ENCODE measurements at regions not wholly inside any gene's neighbourhood (a gene's known extent, or its start where the extent isn't known, plus 50 kb on each side); places are given as distances from the start of the nearest gene placed in this dataset.

DNA sequence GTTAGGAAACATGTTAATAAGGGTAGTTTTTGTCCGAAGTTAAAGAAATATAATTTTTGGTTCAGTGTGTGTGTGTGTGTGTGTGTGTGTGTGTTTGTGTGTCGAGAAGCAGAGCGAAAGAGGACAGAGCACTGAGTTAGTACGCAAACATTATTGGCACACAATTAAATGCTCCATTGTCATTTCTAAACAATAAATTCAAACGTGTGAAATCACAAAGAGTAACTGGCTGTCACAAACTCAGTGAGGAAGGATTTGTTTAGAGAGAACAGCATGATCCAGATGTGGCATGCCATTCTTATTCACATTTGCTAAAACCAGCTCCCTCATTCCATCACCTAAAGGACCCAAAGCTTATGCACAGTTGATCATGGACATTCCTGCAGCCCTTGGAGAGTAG lies 970.8 kb downstream of the DTWD2 start:
- DNase-seq: no peak

DNA sequence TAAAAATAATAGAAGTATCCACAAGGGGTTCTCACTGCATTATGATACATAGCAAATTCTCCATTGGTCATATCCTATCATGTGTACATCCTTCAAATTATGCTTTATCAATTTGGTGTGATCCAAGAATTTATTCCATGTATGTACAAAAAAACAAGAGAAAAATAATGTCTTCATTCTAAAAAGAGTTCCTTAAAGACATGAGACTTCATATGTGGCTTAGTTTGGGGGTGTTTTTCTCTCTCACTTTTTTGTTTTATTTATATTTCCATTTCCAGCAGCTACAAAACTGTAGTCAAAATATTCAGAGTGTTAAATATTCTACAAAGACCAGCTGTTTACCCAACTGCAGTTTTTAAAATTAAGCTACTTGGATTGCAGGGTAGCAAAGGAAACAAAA lies 972.0 kb downstream of the DTWD2 start:
- no peak for DNase-seq

DNA sequence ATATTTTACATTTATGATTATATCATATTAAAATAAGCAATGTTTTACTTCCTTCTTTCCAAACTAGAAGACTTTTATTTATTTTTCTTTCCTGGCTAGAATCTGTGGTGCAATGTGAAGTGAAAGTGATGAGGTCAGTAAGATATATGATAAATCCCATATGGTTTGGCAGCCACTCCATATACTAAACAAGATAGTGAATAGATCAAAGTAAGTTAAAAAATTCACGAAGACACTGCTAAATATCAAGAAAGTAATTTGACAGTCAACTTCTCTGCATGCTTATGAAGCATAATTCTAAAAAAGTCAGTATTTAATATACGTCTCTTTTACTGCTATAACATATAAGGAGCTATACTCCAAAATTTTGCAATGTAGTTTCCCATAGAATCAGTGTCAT lies 972.8 kb downstream of the DTWD2 start:
- no peak for DNase-seq

DNA sequence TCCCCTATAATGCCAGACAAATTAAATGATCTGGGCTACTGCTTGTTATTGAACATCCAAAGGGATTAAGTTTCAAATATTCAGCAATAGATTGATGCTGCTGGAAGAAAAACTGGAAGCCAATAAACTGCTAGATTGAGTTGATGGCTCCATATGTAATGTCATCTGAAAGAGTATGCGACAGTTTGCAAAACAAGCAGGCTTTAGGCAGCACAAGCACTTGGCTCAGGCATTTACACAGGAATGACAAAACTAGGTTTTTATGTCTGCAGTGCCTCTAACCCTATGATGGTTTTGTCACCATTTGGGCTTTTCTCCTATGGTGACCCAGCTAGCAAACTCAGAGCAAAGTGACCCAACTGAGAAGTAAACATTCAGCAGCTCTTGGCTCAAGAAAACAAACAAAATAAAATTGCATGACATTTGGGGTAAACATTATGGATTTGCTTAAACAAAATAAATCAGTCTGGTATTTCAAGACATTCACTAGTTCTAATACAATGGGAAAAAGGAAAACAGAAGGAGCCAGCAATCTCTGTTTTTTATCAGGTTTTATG lies 978.5 kb downstream of the DTWD2 start:
- no peak for DNase-seq

DNA sequence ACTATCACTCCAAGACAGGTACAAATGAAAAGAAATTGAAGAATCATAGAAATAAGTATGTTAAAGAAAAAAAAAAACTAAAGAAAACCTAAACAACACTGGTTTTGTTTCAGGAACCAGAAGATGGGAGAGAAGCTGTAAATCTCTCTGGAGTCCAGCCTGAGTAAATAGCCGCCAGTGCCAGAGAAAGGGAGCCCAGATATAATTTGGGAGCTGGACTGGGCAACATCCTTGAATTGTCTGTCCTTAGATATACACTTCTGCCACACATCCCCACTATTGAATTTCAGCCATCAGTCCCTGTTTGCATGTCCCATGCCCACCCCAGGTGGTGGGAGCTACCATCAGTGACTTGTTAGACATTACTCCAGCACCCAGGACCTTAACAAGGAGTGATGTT lies 979.6 kb downstream of the DTWD2 start:
- DNase-seq: no peak

DNA sequence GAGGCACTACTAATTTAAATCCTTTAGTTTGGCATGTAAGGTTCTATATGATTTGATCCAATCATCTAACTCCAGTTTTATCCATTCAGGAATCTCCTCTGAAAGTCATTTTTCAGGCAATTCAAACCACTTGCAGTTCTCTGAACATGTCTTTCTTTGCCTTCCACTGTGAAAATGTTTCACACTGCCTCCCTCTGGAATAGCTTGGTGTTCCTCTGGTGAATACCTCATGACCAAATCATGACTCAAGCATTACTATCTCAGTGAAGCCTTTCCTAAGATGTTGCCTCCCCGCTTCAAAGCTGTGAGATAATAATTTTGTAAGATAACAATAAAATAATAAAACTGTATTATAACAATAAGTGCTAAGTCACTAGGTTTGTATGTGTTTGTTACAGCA lies 981.1 kb downstream of the DTWD2 start:
- no peak for DNase-seq

DNA sequence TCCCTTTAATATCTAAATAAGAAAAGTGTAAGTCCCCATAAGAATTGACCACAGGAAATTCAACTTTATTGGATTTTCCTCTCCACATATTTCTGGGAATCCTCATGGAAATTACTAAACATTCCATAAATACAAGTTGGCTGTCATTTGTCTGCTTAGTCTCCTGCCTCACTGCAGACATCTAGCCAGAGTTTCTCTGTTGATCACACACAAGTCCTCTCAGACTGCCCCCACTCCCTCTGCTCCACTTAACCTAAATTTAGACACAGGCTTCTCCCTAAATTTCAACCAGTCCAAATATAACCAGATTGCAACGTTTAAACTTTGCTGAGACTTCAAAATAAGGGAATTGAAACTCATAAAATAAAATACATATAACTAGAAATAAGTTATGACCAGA lies 982.1 kb downstream of the DTWD2 start:
- DNase-seq: no peak

DNA sequence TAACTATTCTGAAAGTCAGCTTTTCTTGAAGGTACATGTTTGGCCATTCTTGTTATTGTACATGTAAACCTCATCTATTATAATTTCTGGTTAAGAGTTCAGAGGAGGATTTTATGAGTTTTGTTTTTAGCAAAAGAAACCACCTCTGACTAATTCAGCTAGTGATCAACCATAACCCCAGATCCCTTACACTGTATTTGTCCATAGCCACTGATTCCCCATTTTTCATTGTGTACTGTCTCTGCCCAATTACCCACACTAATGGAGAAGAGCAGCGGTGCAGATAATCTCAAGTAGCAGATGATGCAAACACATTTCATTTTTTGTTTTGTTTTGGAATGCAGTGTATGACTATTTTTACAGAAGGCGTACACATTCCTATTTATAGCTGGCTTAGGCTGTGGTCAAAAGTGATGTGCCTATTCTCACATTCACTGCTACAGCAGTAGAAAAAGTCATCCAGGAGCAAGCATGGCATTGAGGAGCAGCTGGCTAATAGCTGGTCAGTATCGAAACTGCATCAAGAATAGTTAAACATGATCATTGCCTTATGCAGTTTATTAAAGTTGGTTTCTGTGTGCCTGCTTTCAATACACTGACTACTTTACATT lies 988.3 kb downstream of the DTWD2 start:
- DNase-seq: no peak

DNA sequence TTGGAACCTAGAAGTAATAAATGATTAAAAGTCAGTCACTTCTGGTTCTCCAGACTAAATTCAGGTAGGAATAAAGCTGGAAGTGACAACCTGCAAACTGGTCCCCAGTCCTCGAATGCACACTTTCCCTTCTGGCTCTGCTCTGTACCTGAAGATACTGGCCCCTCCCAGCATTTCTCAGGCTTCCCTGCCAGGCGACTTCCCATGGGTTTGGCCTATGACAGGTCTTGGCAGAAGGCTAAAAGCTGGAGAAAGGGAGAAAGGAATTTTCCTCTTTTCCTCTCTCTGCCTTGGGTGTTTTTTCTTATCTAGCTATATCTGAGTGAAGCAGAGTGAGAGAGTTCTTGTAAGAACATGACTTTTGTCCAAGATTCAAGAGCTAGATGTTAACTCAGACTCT lies 1005.7 kb downstream of the DTWD2 start:
- no peak for DNase-seq

DNA sequence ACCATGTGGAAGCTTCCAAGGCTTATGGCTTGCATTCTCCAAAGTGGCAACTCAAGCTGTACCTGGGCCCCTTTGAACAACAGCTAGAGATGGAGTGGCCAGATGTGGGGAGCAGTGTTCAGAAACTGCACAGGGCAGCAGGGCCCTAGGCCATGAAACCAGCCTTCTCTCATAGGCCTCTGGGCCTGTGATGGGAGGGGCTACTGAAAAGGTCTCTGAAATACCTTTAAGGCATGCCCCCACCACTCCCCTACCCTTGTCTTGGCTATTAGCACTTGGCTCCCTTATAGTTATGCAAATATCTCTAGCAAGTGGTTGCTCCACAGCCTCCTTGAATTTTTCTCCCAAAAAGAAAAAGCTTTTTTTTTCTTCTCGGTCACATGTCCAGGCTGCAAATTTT lies 1014.6 kb downstream of the DTWD2 start:
- DNase-seq: no peak

DNA sequence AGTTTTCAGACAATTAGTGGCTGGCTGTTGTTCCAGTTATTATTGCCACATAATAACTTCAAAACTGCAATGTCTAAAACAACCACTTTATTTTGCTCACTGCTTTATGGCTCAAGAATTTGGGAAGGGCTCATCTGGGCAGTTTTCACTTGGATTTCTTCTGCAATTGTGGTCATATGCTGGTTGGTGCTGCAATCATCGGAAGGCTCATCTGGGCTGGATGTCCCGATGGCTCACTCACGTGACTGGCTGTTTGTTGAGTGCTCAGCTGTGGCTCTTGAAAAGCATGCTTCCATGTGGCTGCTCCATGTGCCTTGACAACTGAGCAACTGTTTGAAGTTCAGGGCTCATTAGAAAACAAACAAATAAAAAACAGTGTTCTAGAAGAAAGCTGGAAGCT lies 1032.5 kb downstream of the DTWD2 start:
- no peak for DNase-seq

DNA sequence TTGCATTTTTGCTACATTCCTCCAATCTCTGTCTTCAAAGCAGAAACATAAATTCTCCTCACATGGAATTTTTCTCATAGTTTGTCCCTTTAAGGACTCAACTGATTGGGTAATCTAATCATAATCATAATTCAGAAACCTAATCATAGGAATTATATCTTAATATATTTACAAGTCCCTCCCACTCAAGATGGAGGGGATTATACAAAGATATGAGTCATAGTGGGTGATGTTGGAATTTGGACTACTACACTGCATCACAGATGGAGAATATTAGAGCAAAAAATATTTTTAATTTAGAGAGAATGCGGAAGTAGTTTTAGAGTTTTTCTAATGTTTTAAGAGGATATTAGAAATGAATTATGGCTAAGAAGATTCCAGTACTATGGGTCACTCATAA lies 1034.0 kb downstream of the DTWD2 start:
- no peak for DNase-seq

DNA sequence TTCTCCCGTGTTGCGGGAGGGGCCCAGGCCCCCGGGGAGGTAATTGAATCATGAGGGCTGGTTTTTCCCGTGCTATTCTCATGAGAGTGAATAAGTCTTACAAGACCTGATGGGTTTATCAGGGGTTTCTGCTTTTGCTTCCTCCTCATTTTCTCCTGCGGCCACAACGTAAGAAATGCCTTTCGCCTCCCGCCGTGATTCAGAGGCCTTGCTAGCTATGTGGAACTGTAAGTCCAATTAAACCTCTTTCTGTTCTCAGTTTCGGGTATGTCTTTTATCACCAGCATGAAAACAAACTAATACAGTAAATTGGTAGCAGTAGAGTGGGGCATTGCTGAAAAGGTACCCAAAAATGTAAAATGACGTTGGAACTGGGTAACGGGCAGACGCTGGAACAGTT lies 1035.1 kb downstream of the DTWD2 start:
- no peak for DNase-seq

DNA sequence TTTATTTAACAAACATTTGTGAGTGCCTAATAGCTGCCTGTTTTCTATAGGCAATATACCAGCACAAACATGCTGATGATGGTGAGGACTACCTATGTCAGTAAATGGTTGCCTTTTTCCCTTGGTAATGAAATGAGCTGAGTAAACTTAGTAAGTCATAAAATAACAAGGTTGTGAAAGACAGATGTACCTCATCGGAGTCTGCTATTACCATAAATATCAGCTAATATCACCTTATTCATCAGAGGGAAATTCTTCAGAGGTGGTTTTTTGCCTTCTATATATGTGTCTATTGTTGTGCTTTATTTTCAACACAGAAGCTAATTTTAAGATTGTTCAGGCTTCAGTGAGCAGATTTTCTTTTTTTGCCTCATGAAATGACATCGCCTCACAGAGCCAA lies 1040.5 kb downstream of the DTWD2 start:
- no peak for DNase-seq

DNA sequence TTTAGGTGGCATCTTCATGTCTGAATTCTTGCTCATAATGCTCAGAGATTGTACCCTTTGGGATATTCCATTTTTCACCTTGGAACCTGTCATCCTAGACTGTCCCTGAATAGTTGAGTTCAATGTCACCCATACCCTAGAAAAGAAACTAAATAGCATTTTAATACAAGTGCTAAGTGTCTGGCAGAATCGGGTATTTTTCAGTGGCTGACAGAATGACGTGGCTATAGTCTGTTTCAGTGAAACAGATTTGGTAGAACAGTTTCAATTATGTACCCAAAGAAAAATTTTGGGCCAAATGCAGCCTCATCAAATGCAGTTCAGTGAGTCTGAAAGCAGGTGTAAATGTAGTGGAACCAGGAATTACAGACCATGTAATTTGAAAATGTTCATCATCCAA lies 1041.2 kb downstream of the DTWD2 start:
- DNase-seq: no peak

DNA sequence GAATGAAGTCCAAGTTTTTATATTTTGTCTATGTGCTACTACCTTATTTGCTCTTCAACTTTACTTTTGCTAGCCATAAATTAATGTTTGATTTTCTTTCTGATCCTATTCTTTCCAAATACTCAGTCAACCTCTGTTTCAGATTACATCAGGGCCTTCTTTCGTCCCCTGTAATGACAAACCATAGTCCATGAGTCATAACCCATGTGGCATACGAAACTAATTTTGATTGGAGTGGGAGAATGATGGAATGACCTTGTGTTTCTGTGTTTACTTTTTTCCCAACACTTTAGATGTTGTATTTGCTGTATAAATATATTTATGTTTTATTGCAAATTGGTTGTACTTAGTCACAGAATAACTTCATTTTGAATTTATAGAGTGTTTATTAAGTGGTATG lies 1043.1 kb downstream of the DTWD2 start:
- DNase-seq: no peak

DNA sequence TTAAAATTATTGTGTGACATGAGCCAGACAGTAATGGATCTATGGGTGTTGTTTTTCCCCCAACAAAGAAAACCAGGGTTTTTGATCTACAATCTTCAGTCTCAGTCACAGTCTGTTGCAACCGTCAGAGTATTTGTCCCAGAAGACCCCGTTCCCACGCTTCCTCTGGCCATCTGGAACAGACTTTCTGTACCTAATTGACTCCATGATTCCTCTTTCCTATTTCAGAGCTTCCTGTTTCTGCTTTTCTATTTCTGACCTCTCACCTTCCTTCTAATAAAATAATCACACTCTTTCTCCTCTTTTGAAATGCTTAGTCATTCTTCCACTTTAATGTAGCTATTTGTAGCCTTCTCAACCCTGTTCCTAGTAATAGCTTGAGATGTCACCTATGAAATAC lies 1044.8 kb downstream of the DTWD2 start:
- no peak for DNase-seq

DNA sequence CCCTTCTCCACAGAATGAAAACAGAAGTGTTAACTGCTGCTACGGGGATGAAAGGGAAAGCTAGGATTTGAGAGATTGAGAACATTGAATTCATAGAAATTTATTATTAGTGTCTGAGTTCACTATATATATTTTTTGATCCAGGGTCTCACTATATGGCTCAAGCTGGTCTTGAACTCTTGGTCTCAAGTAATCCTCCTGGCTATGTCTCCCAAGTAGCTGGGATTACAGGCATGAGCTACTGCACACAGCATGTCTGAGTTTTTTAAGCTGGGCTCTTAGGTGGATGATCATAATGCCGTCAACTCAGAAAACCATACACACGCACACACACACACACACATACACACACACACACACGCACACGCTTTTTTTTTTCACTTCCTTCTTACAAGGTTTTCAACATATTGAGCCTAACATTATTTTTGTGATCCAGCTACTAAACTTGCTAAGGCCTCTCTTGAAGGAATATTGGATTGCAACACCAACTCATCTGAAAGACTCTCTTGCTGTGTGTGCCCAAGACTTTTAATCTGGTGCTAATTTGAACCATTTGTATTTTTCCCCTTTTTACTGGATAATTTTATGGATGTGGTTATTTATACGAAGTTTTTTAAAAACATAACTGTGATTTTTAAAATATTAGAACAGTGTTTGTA lies 1045.4 kb downstream of the DTWD2 start:
- no peak for DNase-seq

DNA sequence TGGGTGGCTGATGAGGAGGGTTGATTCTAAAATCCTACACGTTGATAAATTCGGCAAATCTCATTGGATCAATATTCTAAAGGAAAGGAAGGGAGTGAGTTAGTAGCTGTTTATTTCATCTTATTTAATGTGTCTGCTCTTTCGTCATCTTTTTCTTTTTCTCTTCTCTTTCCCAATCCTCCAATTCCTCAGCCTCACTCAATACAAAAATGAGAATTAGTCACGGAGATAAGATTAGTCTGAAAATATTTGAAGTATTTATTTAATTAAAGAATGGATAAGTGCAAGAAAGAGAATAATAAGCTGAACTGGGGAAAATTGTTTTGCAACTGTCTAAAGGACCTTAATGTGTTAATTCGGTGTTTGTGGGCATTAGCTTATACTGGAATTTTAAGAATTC lies 1095.1 kb downstream of the DTWD2 start:
- DNase-seq: no peak

DNA sequence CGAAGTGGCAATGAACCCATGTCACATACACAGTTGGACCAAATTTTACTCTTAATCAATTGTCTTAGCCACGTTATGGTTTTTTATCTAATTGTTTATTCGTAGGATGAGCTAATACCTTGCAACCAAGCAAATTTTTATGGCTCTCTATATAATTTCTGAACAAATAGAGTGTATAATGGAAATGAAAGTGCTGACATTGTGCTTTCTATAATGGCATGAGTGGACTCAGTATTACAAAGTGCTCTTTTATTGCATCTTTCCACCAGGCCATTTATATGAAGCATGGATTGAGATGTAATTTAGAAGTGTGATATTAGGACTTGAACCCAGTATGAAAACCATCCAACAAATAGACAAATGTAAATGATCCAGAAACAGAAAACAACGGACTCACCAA lies 1096.0 kb downstream of the DTWD2 start:
- DNase-seq: no peak

DNA sequence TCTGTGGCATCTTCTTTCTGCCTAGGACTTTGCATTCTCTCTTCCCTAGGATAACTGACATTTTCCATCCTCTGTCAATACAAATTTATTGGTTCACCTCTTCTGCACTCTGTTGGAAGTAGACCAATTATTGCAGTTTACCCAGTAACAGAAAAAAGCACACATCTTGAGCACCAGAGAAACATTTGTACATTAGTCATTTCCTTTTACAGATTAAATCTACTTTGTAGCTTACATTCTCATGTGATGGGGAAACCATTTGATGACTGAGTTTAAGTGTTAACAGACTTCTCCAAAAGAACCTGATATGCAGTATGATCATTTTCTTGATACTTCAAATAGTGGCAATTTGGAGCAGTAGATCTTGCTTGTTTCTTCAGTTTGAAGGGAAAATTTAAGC lies 1098.8 kb downstream of the DTWD2 start:
- DNase-seq: no peak

DNA sequence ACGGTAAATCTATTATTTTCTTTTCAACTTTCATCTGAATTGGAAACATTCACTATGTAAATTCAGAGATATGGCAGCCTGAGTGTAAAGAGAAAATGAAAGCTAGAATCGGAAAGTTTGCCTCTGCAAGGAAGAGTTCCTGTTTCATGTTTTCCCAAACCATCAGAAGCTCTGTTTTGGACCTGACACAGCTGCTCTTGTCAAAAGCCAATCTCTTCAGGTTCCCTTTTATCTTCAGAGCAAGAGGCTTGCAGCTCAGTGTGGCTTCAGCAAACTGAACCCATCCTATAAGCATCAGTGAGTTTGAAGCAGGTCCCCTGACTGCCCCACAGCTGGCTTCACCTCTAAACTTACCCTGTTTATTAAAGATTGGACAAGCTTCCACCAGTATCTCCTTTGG lies 1099.7 kb downstream of the DTWD2 start:
- DNase-seq: no peak

DNA sequence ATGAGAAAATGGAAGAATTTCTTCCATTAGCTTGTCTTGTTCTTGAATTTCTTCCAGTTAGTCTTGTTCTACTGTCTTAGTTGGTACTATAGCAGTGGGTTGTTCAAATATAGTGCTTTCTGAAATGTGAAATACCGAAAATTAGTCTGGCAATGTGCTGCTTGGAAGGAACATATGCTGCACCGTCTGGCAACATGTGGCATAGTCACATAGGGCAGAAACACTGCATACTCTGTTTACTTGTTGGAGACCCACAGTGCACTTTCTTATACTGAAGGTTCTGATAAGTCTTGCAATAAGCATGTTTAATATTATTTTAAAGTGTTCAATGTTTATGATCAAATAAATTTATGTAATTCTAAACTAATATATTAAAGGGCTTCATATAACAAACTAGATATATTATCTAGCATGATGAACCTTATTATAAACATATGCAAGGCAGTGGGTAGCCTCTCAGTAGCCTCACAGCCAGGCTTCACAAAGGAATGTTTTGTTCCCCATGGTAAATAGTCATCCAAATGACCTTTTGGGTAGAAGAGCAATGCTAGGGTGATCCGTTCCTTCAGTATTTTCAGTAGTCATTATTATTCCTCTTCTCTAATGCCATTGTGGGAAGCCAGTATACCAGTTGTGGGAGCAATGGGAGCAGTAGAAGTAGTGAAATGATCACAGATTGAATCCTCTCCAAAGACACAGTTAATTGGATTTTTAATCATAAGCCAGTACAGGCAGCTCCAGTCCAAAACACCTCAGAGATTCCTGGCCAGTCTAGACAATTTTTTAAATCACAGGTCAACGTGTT lies 1106.7 kb downstream of the DTWD2 start:
- no peak for DNase-seq

DNA sequence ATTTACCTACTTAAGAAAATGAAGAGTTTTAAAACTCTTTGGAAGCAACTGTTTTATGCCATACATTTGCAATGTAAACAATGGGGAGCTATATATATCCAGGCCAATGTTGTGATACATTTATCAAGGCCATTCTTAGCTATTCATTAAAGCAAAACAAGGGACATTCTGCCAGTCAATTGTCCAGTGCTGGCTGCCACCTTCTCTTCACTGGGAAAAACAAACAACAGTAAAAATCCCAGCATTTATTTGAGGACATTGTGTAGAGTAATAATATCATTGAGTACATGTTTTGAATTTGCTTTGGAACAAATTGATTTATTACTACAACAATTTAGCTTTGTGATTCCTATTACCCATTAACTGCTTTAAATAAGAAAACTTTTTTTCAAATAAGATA lies 1107.4 kb downstream of the DTWD2 start:
- no peak for DNase-seq
